ENCODE measurements at regions not wholly inside any gene's neighbourhood (a gene's known extent, or its start where the extent isn't known, plus 50 kb on each side); places are given as distances from the start of the nearest gene placed in this dataset.

DNA sequence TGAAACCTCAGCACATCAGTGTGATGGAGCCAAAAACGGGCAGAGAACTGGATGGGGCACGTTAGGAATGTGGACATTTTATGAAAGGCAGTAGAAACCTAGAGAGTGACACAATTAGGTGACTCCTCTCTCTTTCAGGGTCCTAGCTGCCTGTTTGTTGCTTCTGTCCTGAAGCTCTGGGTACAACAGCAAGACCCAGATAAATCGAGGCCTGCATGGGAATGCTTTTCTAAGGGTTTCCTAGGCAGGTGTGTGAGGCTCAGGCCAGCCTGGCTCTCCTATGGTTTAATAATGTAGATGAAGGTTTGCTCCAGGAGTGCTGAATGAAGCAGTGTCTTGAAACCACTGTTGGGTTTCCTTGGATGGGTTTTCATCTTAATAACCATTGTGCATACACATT is 517.1 kb upstream of the RAB6C start:
- TF ChIP-seq CTCF (IDR thresholded peaks at IDR 0.05; ENCODE audit: low read depth, low read length, missing control alignments), result no peak
- no peak for DNase-seq (ENCODE audit: extremely low read depth, low read depth)
- H3K4me3 ChIP-seq (replicated peaks; ENCODE audit: low read depth, low read length), result no peak overlapping the region

DNA sequence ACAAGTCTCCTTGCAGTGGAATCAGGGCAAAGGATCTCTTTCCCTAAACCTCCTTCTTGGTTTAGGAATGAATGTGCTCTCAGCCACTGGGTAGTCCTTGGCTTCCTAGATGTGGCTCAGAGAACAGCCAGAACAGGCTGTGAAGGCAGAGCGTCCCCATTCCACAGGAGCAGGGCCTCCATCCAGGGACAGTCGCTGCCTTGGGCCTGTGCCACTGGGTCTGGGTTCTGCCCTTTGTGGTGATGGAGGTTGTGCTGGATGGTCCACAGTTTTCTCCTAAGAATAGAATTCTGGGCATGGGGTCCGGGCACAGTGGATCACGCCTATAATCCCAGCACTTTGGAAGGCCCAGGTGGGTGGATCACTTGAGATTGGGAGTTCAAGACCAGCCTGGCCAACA is 516.5 kb upstream of the RAB6C start:
- DNase-seq (ENCODE audit: extremely low read depth, low read depth), result no peak
- TF ChIP-seq CTCF (IDR thresholded peaks at IDR 0.05; ENCODE audit: low read depth, low read length, missing control alignments), result no peak
- H3K4me3 ChIP-seq (replicated peaks; ENCODE audit: low read depth, low read length), result no peak overlapping the region

- no peak for TF ChIP-seq CTCF (IDR thresholded peaks at IDR 0.05; ENCODE audit: low read depth, low read length, missing control alignments)
- H3K4me3 ChIP-seq (replicated peaks; ENCODE audit: low read depth, low read length), result no peak overlapping the region
- DNase-seq (ENCODE audit: extremely low read depth, low read depth), result no peak
Measured at GRCh38 chr2:129464036-129464435, 515.4 kb upstream of the RAB6C start.

DNA sequence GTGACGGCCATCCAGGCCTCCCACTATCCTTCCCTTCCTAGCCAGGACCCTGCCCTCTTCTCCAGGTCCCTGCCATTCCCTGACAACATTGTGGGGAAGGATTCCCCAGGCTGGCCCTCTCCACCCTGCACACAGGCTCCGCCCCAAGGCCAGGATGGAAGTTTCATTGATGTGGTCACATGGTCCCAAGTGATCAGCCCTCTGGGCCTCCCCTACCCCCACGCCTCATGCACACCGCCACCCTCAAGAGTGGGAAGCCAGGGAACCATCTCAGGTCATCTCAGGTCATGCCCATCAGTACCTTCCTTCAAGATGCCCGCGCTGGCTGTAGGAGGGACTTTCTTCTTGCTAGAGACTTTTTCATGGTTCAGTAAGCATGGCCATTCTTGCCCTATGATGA is 514.8 kb upstream of the RAB6C start:
- DNase-seq (ENCODE audit: extremely low read depth, low read depth), result no peak
- no peak for TF ChIP-seq CTCF (IDR thresholded peaks at IDR 0.05; ENCODE audit: low read depth, low read length, missing control alignments)
- H3K4me3 ChIP-seq (replicated peaks; ENCODE audit: low read depth, low read length), result no peak overlapping the region

GRCh38 chr2:129465045-129465444 is 514.4 kb upstream of the RAB6C start:
- H3K4me3 ChIP-seq (replicated peaks; ENCODE audit: low read depth, low read length), result no peak overlapping the region
- DNase-seq (ENCODE audit: extremely low read depth, low read depth), result no peak
- no peak for TF ChIP-seq CTCF (IDR thresholded peaks at IDR 0.05; ENCODE audit: low read depth, low read length, missing control alignments)

GRCh38 chr2:129466389-129466788 is 513.1 kb upstream of the RAB6C start:
- DNase-seq (ENCODE audit: extremely low read depth, low read depth), result no peak
- H3K4me3 ChIP-seq (replicated peaks; ENCODE audit: low read depth, low read length), result no peak overlapping the region
- no peak for TF ChIP-seq CTCF (IDR thresholded peaks at IDR 0.05; ENCODE audit: low read depth, low read length, missing control alignments)

- DNase-seq (ENCODE audit: extremely low read depth, low read depth), result no peak
- no peak overlapping the region for H3K4me3 ChIP-seq (replicated peaks; ENCODE audit: low read depth, low read length)
- no peak for TF ChIP-seq CTCF (IDR thresholded peaks at IDR 0.05; ENCODE audit: low read depth, low read length, missing control alignments)
Measured at GRCh38 chr2:129467012-129467779, 512.3 kb upstream of the RAB6C start.
